SK-N-MC (cell line): ENCODE measurements at regions not wholly inside any gene's neighbourhood (a gene's known extent, or its start where the extent isn't known, plus 50 kb on each side); places are given as distances from the start of the nearest gene placed in this dataset.

Source experiments
- EZH2 ChIP-seq: fragments of 200-600 bp; sonication (generic); IDR thresholded peaks from one replicate; pipeline ENCODE4 v1.6.1; 2017; ENCODE audit warnings: antibody characterized with exemption
- POLR2AphosphoS5 ChIP-seq: IDR thresholded peaks from 2 replicates; pipeline ENCODE4 v1.6.1; 2012; ENCODE audit warnings: mild to moderate bottlenecking, low read depth, low read length, borderline replicate concordance

- TF ChIP-seq POLR2AphosphoS5: no peak
- no peak for TF ChIP-seq EZH2
These were observed 405.7 kb downstream of the RNF144B start for GRCh38 chr6:18792866-18793265.
